OCI-LY7 (cell line): ENCODE measurements at regions not wholly inside any gene's neighbourhood (a gene's known extent, or its start where the extent isn't known, plus 50 kb on each side); places are given as distances from the start of the nearest gene placed in this dataset.

Experiments used
- BruUV-seq: library from RNA; stranded (reverse); fragments of 400-500 nt; replicated peaks from 2 replicates; lab custom pipeline; 2021; lab: Mats Ljungman, UMichigan
- CTCF ChIA-PET: fragments of 300-600 bp; sonication (Branson Sonifier 250); formaldehyde crosslinking; loops from one replicate; lab custom pipeline; 2022; ENCODE audit warnings: antibody characterized with exemption; ENCODE audit not compliant: unreplicated experiment; lab: Charles Lee
- POLR2A ChIA-PET: fragments of 300-600 bp; sonication (Branson Sonifier 250); formaldehyde crosslinking; loops from one replicate; lab custom pipeline; 2022; ENCODE audit warnings: antibody characterized with exemption; lab: Charles Lee
- DNase-seq: peaks from one replicate; pipeline ENCODE4 v3.0.0-alpha.2; 2015; ENCODE audit warnings: low spot score
- H2AFZ ChIP-seq: fragments of 200-600 bp; sonication (generic), shearing (Covaris generic); 2 replicates; pipeline ENCODE4 v1.6.1; 2014; ENCODE audit warnings: mild to moderate bottlenecking, antibody characterized with exemption, low read length, moderate library complexity
- H3K27ac ChIP-seq: fragments of 200-600 bp; sonication (generic); 2 replicates; pipeline ENCODE4 v1.5.1; 2014; ENCODE audit warnings: mixed run types, low read depth, mild to moderate bottlenecking, moderate library complexity, low read length, inconsistent platforms; ENCODE audit not compliant: poor library complexity, severe bottlenecking
- H3K36me3 ChIP-seq: fragments of 200-600 bp; sonication (generic); 2 replicates; pipeline ENCODE4 v1.6.1; 2014; ENCODE audit warnings: mild to moderate bottlenecking, antibody characterized with exemption, low read length, moderate library complexity, mixed read lengths; ENCODE audit not compliant: insufficient read depth
- H3K4me1 ChIP-seq: fragments of 200-600 bp; sonication (generic); 2 replicates; pipeline ENCODE4 v1.5.1; 2014; ENCODE audit warnings: mild to moderate bottlenecking, low read length; ENCODE audit not compliant: insufficient read depth, poor library complexity, severe bottlenecking
- H3K4me2 ChIP-seq: fragments of 200-600 bp; sonication (generic); 2 replicates; pipeline ENCODE4 v1.6.1; 2014; ENCODE audit warnings: mild to moderate bottlenecking, low read length
- H3K4me3 ChIP-seq: fragments of 200-600 bp; sonication (generic); 2 replicates; pipeline ENCODE4 v1.5.1; 2014; ENCODE audit warnings: mild to moderate bottlenecking, low read depth, low read length; ENCODE audit not compliant: poor library complexity, severe bottlenecking
- H3K79me2 ChIP-seq: fragments of 200-600 bp; sonication (generic); 2 replicates; pipeline ENCODE4 v1.6.1; 2016; ENCODE audit warnings: low read depth, mild to moderate bottlenecking, low read length, moderate library complexity, mixed read lengths; ENCODE audit not compliant: insufficient read depth
- H3K9me2 ChIP-seq: fragments of 200-600 bp; sonication (generic); 2 replicates; pipeline ENCODE4 v1.6.1; 2016; ENCODE audit warnings: mild to moderate bottlenecking, low read length, mixed read lengths; ENCODE audit not compliant: insufficient read depth
- H3K9me3 ChIP-seq: fragments of 200-600 bp; sonication (generic); 2 replicates; pipeline ENCODE4 v1.6.1; 2014; ENCODE audit warnings: mild to moderate bottlenecking, mixed run types, low read length, mixed read lengths
- H4K20me1 ChIP-seq: fragments of 200-600 bp; sonication (generic); 2 replicates; pipeline ENCODE4 v1.6.1; 2014; ENCODE audit warnings: mild to moderate bottlenecking, antibody characterized with exemption, low read length, moderate library complexity, mixed read lengths; ENCODE audit not compliant: insufficient read depth
- EZH2phosphoT487 ChIP-seq: fragments of 200-600 bp; sonication (generic); IDR thresholded peaks from 2 replicates; pipeline ENCODE4 v1.6.1; 2018; ENCODE audit warnings: low read depth, borderline replicate concordance, mild to moderate bottlenecking, mixed run types, antibody characterized with exemption, low read length, moderate library complexity, mixed read lengths
- intact Hi-C: fragments of 100-400 bp; cut with micrococcal nuclease; formaldehyde crosslinking; loops from one replicate; pipeline ENCODE4 v1.10.0; 2022; ENCODE audit not compliant: unreplicated experiment
- TF ChIP-seq, protein P1 (sequence below): fragments of 200-600 bp; sonication (generic); conservative IDR thresholded peaks from 2 replicates; pipeline ENCODE4 v1.5.1; 2014; ENCODE audit warnings: mild to moderate bottlenecking, antibody characterized with exemption, low read length, moderate library complexity, mixed read lengths

DNA sequence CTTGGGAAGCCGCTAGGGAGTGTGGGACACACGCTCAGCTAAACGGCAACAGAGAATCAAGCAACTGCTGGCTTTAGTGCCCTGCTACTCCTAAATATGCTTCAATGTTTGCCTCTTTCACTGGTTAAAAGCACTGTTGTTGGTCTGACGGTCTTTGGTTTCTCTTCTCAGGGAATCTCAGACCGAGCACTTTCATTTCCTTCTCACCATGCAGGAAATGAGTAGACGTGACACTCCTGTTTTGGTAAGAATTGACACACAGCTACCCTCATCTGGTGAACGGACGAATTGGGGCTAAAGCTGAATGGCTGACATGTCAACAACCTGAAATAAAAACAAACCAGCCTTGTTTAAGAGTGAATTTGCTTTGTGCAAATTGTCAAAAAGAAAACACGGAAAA is 57.5 kb upstream of the PIWIL1 start:
- no peak overlapping the region for H3K4me2 ChIP-seq
- no peaks in the 10 kb centered on the region for H3K9me2 ChIP-seq
- CTCF ChIA-PET, result no interaction called here
- H3K79me2 ChIP-seq, result no peaks in the 10 kb centered on the region
- POLR2A ChIA-PET, result no interaction called here
- no peaks in the 10 kb centered on the region for H4K20me1 ChIP-seq
- intact Hi-C loops, result no loop called here
- TF ChIP-seq, protein P1, sequence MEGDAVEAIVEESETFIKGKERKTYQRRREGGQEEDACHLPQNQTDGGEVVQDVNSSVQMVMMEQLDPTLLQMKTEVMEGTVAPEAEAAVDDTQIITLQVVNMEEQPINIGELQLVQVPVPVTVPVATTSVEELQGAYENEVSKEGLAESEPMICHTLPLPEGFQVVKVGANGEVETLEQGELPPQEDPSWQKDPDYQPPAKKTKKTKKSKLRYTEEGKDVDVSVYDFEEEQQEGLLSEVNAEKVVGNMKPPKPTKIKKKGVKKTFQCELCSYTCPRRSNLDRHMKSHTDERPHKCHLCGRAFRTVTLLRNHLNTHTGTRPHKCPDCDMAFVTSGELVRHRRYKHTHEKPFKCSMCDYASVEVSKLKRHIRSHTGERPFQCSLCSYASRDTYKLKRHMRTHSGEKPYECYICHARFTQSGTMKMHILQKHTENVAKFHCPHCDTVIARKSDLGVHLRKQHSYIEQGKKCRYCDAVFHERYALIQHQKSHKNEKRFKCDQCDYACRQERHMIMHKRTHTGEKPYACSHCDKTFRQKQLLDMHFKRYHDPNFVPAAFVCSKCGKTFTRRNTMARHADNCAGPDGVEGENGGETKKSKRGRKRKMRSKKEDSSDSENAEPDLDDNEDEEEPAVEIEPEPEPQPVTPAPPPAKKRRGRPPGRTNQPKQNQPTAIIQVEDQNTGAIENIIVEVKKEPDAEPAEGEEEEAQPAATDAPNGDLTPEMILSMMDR, result no peak
- no peak for TF ChIP-seq EZH2phosphoT487
- H3K4me3 ChIP-seq, result no peak overlapping the region
- no peak overlapping the region for H2AFZ ChIP-seq
- H3K27ac ChIP-seq, result no peak overlapping the region
- DNase-seq, result no peak
- no peaks in the 10 kb centered on the region for H3K9me3 ChIP-seq
- no TSS peak for BruUV-seq
- no peaks in the 10 kb centered on the region for H3K36me3 ChIP-seq
- no peaks in the 10 kb centered on the region for H3K4me1 ChIP-seq

DNA sequence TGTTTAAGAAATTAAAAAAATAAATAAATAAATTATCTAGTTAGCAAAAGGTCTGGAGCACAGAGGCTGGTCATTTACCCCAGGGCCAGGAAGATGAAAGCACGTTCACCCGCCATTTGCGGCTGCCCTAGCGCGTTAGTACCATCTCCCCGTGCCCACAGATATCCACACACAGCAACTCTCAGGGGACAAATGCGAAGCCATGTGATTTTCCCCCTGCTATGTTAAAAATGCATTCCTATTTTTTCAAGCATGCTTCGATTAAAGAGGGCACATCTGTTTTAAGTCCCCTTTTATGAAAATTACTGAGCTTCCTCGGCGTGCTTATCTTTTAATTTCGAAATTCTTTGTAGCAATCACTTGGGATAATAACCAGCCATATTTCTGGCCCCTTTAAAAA is 56.9 kb upstream of the PIWIL1 start:
- TF ChIP-seq EZH2phosphoT487, result no peak
- TF ChIP-seq, protein P1, result no peak
- Histone ChIP-seq H3K79me2 (no peaks in the 10 kb centered on the region), H3K9me3 (no peaks in the 10 kb centered on the region), H3K9me2 (no peaks in the 10 kb centered on the region), H3K4me1 (no peaks in the 10 kb centered on the region), H3K36me3 (no peaks in the 10 kb centered on the region), H3K4me3 (no peak overlapping the region), H4K20me1 (no peaks in the 10 kb centered on the region), H3K4me2 (no peak overlapping the region), H2AFZ (no peak overlapping the region), H3K27ac (no peak overlapping the region)
- POLR2A ChIA-PET, result no interaction called here
- no peak for DNase-seq
- CTCF ChIA-PET, result no interaction called here
- intact Hi-C loops, result no loop called here
- no TSS peak for BruUV-seq

DNA sequence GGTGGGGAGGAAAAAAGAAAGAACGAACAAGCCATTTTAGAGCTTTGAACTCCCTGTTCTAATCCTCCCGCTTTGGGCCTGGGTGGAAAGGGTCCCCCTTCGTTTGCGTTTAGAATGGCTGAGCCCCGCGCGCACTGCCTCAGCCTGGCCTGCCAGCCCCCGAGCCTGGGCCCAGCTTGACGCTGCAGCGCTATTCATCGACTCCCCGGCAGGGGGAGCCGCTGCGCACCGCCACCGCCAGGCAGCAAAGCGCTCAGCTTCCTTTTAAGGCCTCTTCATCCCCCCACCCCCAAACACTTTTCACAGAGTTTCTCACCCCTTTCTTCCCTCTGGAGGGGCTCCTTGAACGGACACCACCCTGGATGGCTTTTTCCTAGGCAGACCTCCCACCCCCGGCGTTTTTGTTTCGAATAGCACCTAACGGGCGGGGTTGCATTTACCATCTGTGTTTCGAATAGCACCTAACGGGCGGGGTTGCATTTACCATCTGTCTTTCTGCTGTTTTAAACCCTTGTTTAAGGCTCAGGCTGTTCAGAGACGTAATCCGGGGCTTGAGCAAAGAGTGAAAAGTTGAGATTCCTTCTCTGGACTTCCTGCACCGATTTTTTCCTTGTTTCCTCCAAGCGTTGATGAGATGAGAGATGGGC is 56.4 kb upstream of the PIWIL1 start:
- POLR2A ChIA-PET, result no interaction called here
- CTCF ChIA-PET, result no interaction called here
- no peak overlapping the region for H3K27ac ChIP-seq
- no peaks in the 10 kb centered on the region for H3K4me1 ChIP-seq
- H3K9me2 ChIP-seq, result no peaks in the 10 kb centered on the region
- DNase-seq, result no peak
- no peaks in the 10 kb centered on the region for H3K36me3 ChIP-seq
- no peak overlapping the region for H2AFZ ChIP-seq
- TF ChIP-seq, protein P1, result peak; percentile 64
- TF ChIP-seq EZH2phosphoT487, result no peak
- no peak overlapping the region for H3K4me3 ChIP-seq
- no TSS peak for BruUV-seq
- no peaks in the 10 kb centered on the region for H3K9me3 ChIP-seq
- no peaks in the 10 kb centered on the region for H3K79me2 ChIP-seq
- no peaks in the 10 kb centered on the region for H4K20me1 ChIP-seq
- intact Hi-C loops, result no loop called here
- H3K4me2 ChIP-seq, result no peak overlapping the region
